HL-60 (cell line): ENCODE measurements at regions not wholly inside any gene's neighbourhood (a gene's known extent, or its start where the extent isn't known, plus 50 kb on each side); places are given as distances from the start of the nearest gene placed in this dataset.

Source experiments
- GABPA ChIP-seq: IDR thresholded peaks from 2 replicates; pipeline ENCODE4 v1.6.1; 2012; ENCODE audit warnings: low read depth
- POLR2AphosphoS5 ChIP-seq: IDR thresholded peaks from 2 replicates; pipeline ENCODE4 v1.6.1; 2012; ENCODE audit warnings: low read depth
- TF ChIP-seq, protein P1 (sequence below): IDR thresholded peaks from one replicate; pipeline ENCODE4 v1.5.1; 2011; ENCODE audit warnings: low read length, control low read depth, inconsistent platforms; ENCODE audit not compliant: insufficient read depth
- TF ChIP-seq, protein P2 (sequence below): IDR thresholded peaks from 2 replicates; pipeline ENCODE4 v1.6.1; 2012; ENCODE audit warnings: low read depth; ENCODE audit not compliant: insufficient replicate concordance

- TF ChIP-seq, protein P1, sequence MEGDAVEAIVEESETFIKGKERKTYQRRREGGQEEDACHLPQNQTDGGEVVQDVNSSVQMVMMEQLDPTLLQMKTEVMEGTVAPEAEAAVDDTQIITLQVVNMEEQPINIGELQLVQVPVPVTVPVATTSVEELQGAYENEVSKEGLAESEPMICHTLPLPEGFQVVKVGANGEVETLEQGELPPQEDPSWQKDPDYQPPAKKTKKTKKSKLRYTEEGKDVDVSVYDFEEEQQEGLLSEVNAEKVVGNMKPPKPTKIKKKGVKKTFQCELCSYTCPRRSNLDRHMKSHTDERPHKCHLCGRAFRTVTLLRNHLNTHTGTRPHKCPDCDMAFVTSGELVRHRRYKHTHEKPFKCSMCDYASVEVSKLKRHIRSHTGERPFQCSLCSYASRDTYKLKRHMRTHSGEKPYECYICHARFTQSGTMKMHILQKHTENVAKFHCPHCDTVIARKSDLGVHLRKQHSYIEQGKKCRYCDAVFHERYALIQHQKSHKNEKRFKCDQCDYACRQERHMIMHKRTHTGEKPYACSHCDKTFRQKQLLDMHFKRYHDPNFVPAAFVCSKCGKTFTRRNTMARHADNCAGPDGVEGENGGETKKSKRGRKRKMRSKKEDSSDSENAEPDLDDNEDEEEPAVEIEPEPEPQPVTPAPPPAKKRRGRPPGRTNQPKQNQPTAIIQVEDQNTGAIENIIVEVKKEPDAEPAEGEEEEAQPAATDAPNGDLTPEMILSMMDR, result no peak
- TF ChIP-seq, protein P2, sequence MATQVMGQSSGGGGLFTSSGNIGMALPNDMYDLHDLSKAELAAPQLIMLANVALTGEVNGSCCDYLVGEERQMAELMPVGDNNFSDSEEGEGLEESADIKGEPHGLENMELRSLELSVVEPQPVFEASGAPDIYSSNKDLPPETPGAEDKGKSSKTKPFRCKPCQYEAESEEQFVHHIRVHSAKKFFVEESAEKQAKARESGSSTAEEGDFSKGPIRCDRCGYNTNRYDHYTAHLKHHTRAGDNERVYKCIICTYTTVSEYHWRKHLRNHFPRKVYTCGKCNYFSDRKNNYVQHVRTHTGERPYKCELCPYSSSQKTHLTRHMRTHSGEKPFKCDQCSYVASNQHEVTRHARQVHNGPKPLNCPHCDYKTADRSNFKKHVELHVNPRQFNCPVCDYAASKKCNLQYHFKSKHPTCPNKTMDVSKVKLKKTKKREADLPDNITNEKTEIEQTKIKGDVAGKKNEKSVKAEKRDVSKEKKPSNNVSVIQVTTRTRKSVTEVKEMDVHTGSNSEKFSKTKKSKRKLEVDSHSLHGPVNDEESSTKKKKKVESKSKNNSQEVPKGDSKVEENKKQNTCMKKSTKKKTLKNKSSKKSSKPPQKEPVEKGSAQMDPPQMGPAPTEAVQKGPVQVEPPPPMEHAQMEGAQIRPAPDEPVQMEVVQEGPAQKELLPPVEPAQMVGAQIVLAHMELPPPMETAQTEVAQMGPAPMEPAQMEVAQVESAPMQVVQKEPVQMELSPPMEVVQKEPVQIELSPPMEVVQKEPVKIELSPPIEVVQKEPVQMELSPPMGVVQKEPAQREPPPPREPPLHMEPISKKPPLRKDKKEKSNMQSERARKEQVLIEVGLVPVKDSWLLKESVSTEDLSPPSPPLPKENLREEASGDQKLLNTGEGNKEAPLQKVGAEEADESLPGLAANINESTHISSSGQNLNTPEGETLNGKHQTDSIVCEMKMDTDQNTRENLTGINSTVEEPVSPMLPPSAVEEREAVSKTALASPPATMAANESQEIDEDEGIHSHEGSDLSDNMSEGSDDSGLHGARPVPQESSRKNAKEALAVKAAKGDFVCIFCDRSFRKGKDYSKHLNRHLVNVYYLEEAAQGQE, result no peak
- TF ChIP-seq POLR2AphosphoS5 (no peak), GABPA (no peak)
These were observed 159.5 kb upstream of the GRIP1 start for GRCh38 chr12:66838366-66838765.
